BLaER1 treated with 17β-estradiol and CSF1 and Interleukin-3, amounts not matched to agents 10 nM and 100 nM (cell line): ENCODE measurements at regions not wholly inside any gene's neighbourhood (a gene's known extent, or its start where the extent isn't known, plus 50 kb on each side); places are given as distances from the start of the nearest gene placed in this dataset.

Experiments used
- H3K27ac ChIP-seq, 11 experiments: shearing (Covaris generic); formaldehyde crosslinking; 2 replicates each; pipeline ENCODE4 v1.8.1; 2022
- H3K27me3 ChIP-seq, 11 experiments: shearing (Covaris generic); formaldehyde crosslinking; 2 replicates each; pipeline ENCODE4 v1.8.1; 2022
- H3K36me3 ChIP-seq, 11 experiments: shearing (Covaris generic); formaldehyde crosslinking; 2 replicates each; pipeline ENCODE4 v1.8.1; 2022
- H3K4me1 ChIP-seq, 10 experiments: shearing (Covaris generic); formaldehyde crosslinking; 2 replicates each; pipeline ENCODE4 v1.8.1; 2022
- H3K4me2 ChIP-seq, 11 experiments: shearing (Covaris generic); formaldehyde crosslinking; 2 replicates each; pipeline ENCODE4 v1.8.1; 2022
- H3K4me3 ChIP-seq, 10 experiments: shearing (Covaris generic); formaldehyde crosslinking; 2 replicates each; pipeline ENCODE4 v1.8.1; 2022
- H3K9ac ChIP-seq, 11 experiments: shearing (Covaris generic); formaldehyde crosslinking; 2 replicates each; pipeline ENCODE4 v1.8.1; 2022
- H3K9me3 ChIP-seq, 11 experiments: shearing (Covaris generic); formaldehyde crosslinking; replicated peaks in 1 of 11; 2 replicates each; pipeline ENCODE4 v1.8.1; 2022
- H4K20me1 ChIP-seq, 11 experiments: shearing (Covaris generic); formaldehyde crosslinking; 2 replicates each; pipeline ENCODE4 v1.8.1; 2022
- Cebpa-rat ChIP-seq, 11 experiments: shearing (Covaris generic); IDR thresholded peaks; 2 replicates each; pipeline ENCODE4 v1.8.1; 2022

DNA sequence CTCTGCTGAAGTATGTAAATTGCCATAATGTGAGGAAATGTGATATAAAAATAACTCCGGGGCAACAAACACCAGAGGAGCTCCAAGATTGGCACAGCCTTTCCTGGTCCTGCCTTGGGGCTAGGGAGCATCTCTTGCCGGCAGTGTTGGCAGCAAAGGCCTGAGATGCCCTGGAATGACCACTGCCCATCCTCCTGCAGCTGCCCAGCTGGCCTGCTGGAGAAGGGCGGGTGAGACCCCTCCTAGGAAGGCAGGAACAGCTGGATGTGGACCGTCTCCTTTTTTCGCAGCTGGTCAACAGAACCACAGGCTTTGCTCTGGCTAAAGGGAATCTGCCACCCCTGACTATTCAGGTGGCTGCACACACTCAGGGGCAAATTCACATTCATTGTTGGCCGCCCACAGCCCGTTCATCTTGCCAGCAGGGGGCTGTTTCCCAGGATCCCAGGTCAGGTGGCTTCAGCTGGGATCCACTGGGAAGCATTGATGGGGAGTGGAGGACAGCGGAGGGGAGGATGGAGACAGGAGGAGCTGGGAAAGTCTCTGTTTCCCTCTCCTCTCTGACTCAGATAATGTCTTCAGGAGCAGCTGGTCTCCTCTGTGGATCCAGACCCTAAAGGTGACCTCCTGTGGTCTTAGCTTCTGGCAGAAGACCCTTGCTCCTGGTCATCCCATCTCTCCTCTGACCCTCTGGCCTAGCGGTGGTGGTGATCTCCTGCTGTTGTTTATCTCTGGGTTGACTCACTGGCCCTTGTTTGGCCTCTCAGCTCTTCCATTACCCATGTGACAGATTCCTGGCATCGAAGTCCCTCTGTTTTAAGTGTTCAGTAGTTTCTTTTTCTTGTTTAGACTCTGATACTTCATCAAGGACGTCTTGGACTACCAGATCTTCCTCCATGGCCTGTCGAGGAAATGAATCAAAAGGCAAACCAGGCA, 336.7 kb downstream of the DHX35 start:
- H3K4me1 ChIP-seq: peaks cover 0 to 7% (median 0%) of the 10 kb centered on the region in 10 experiments; a peak in 1 of 20 replicates
- no peak overlapping the region for H3K4me3 ChIP-seq
- H3K36me3 ChIP-seq: no peaks in the 10 kb centered on the region
- no peak for TF ChIP-seq Cebpa-rat (IDR thresholded peaks at IDR 0.05)
- no peaks in the 10 kb centered on the region for H3K9me3 ChIP-seq
- H3K4me2 ChIP-seq: no peak overlapping the region
- H3K27ac ChIP-seq: no peak overlapping the region
- H4K20me1 ChIP-seq: no peaks in the 10 kb centered on the region
- no peaks in the 10 kb centered on the region for H3K27me3 ChIP-seq
- H3K9ac ChIP-seq: no peak overlapping the region

DNA sequence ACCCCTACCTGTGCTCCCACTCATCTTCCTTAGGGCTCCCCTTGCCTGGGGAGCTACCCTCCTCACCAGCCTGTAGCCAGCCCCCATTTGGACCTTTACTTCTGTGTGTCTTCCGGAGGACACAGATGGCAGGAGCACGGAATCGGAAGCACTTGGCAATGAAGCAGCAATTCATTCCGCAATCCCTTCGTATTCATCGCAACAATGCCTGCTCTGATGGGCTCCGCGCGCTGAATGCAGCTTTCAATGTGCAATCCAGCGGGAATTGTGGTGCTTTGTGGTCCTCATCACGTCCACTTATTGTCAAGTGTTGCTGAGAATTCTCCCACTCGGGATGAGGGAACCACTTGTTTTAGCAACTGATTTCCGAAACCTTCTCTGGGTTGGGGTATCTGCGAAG, 336.0 kb downstream of the DHX35 start:
- no peaks in the 10 kb centered on the region for H3K9me3 ChIP-seq
- no peaks in the 10 kb centered on the region for H4K20me1 ChIP-seq
- H3K4me2 ChIP-seq: no peak overlapping the region
- H3K27me3 ChIP-seq: no peaks in the 10 kb centered on the region
- H3K4me3 ChIP-seq: no peak overlapping the region
- H3K36me3 ChIP-seq: no peaks in the 10 kb centered on the region
- H3K9ac ChIP-seq: no peak overlapping the region
- peaks cover 0 to 7% (median 0%) of the 10 kb centered on the region in 10 experiments; a peak in 1 of 20 replicates for H3K4me1 ChIP-seq
- TF ChIP-seq Cebpa-rat (IDR thresholded peaks at IDR 0.05): no peak
- no peak overlapping the region for H3K27ac ChIP-seq

- Histone ChIP-seq H3K9ac (no peak overlapping the region), H3K4me2 (no peak overlapping the region), H3K27ac (no peak overlapping the region), H3K9me3 (peaks cover 0 to 7% (median 0%) of the 10 kb centered on the region in 11 experiments; a peak in 1 of 22 replicates), H4K20me1 (no peaks in the 10 kb centered on the region), H3K4me1 (peaks cover 0 to 7% (median 0%) of the 10 kb centered on the region in 10 experiments; a peak in 1 of 20 replicates), H3K36me3 (no peaks in the 10 kb centered on the region), H3K27me3 (no peaks in the 10 kb centered on the region), H3K4me3 (no peak overlapping the region)
- TF ChIP-seq Cebpa-rat (IDR thresholded peaks at IDR 0.05): no peak
Measured at GRCh38 chr20:39295301-39295700, 333.2 kb downstream of the DHX35 start.

DNA sequence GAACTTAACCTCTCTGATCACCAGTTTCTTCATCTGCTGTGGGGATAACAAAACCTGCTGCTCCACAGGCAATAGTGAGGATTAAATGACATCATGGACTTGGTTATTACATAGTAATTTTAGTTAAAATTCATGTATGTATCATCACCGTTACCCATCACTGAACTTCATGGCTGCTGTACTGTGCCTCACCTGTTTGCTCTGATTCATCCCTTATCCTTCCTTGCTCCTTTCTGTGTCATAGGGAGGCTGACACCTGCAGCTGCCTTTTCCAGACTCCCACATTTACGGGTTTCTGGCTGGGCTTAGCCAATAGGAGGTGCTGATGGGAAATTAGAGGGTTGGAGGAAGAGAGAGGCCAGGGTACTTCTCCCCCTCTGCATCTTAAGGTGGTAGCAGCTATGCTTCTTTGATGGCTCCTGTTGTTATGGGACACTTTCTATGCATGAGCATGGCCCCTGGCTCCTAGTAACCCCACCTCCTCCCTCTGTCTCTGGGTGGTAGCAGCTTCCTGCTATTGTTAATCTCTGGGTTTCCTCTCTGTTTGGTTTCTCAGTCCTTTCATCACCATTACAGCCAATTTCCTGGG, 332.1 kb downstream of the DHX35 start:
- Histone ChIP-seq H3K4me2 (peak overlapping the region in 1 of 11 experiments; percentile 16; a peak in 1 of 22 replicates), H3K4me3 (no peak overlapping the region), H3K4me1 (peaks cover 0 to 13% (median 0%) of the 10 kb centered on the region in 10 experiments; a peak in 1 of 20 replicates), H3K36me3 (no peaks in the 10 kb centered on the region), H3K9me3 (peaks cover 0 to 7% (median 0%) of the 10 kb centered on the region in 11 experiments; a peak in 1 of 22 replicates), H3K27me3 (no peaks in the 10 kb centered on the region), H3K9ac (no peak overlapping the region), H4K20me1 (no peaks in the 10 kb centered on the region), H3K27ac (no peak overlapping the region)
- TF ChIP-seq Cebpa-rat (IDR thresholded peaks at IDR 0.05): no peak

- Histone ChIP-seq H4K20me1 (no peaks in the 10 kb centered on the region), H3K9ac (no peak overlapping the region), H3K27me3 (no peaks in the 10 kb centered on the region), H3K4me1 (peaks cover 0 to 16% (median 0%) of the 10 kb centered on the region in 10 experiments; a peak in 1 of 20 replicates), H3K4me2 (no peak overlapping the region), H3K36me3 (no peaks in the 10 kb centered on the region), H3K27ac (no peak overlapping the region), H3K4me3 (no peak overlapping the region), H3K9me3 (peaks cover 15 to 23% (median 16%) of the 10 kb centered on the region in 11 experiments)
- TF ChIP-seq Cebpa-rat (IDR thresholded peaks at IDR 0.05): no peak
Measured at GRCh38 chr20:39292193-39292736, 330.1 kb downstream of the DHX35 start.

DNA sequence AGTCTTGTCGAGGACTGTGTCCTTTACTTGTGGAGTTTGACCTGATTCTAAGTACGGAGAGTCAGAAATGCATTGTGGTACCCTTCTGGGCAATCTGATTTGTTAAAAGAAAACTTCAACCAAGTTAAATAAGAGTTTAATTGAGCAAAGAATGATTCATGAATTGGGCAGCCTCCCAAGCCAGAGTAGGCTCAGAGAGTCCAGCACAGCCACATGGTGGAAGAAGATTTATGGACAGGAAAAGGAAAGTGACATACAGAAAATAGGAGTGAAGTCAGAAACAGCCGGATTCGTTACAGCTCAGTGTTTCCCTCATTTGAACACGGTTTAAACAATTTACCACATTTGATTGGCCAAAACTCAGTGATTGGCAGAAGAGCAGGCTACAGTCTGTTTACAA, 329.2 kb downstream of the DHX35 start:
- TF ChIP-seq Cebpa-rat (IDR thresholded peaks at IDR 0.05): no peak
- peaks cover 0 to 16% (median 0%) of the 10 kb centered on the region in 10 experiments; a peak in 1 of 20 replicates for H3K4me1 ChIP-seq
- H3K36me3 ChIP-seq: no peaks in the 10 kb centered on the region
- H3K9me3 ChIP-seq: peaks cover 19 to 27% (median 20%) of the 10 kb centered on the region in 11 experiments
- no peak overlapping the region for H3K9ac ChIP-seq
- H3K27ac ChIP-seq: no peak overlapping the region
- no peak overlapping the region for H3K4me3 ChIP-seq
- H3K4me2 ChIP-seq: no peak overlapping the region
- H4K20me1 ChIP-seq: no peaks in the 10 kb centered on the region
- no peaks in the 10 kb centered on the region for H3K27me3 ChIP-seq

GRCh38 chr20:39290575-39290974, 328.4 kb downstream of the DHX35 start:
- Histone ChIP-seq H3K27me3 (no peaks in the 10 kb centered on the region), H3K36me3 (no peaks in the 10 kb centered on the region), H4K20me1 (no peaks in the 10 kb centered on the region), H3K4me3 (no peak overlapping the region), H3K9me3 (peaks cover 19 to 27% (median 20%) of the 10 kb centered on the region in 11 experiments), H3K4me2 (no peak overlapping the region), H3K9ac (no peak overlapping the region), H3K27ac (no peak overlapping the region), H3K4me1 (peaks cover 0 to 18% (median 0%) of the 10 kb centered on the region in 10 experiments; a peak in 1 of 20 replicates)
- no peak for TF ChIP-seq Cebpa-rat (IDR thresholded peaks at IDR 0.05)

GRCh38 chr20:39289831-39290230, 327.7 kb downstream of the DHX35 start:
- no peak overlapping the region for H3K4me3 ChIP-seq
- H3K9me3 ChIP-seq: peaks cover 19 to 27% (median 20%) of the 10 kb centered on the region in 11 experiments

GRCh38 chr20:39289316-39289715, 327.2 kb downstream of the DHX35 start:
- H3K27me3 ChIP-seq: no peaks in the 10 kb centered on the region
- H3K9me3 ChIP-seq: peaks cover 19 to 27% (median 20%) of the 10 kb centered on the region in 11 experiments
- H3K4me2 ChIP-seq: 0 out of 22 replicates have a peak overlapping the region, but pooled peaks of 1 of the 11 experiments have one; percentile 16
- no peak overlapping the region for H3K9ac ChIP-seq
- peaks cover 0 to 18% (median 0%) of the 10 kb centered on the region in 10 experiments; a peak in 1 of 20 replicates for H3K4me1 ChIP-seq
- no peaks in the 10 kb centered on the region for H3K36me3 ChIP-seq
- H3K27ac ChIP-seq: no peak overlapping the region; a peak in 1 of 22 replicates
- H3K4me3 ChIP-seq: no peak overlapping the region
- H4K20me1 ChIP-seq: no peaks in the 10 kb centered on the region
- no peak for TF ChIP-seq Cebpa-rat (IDR thresholded peaks at IDR 0.05)

More at GRCh38 chr20:39289831-39290230, 327.7 kb downstream of the DHX35 start:
- Histone ChIP-seq H4K20me1 (no peaks in the 10 kb centered on the region), H3K27ac (no peak overlapping the region; a peak in 1 of 22 replicates), H3K36me3 (no peaks in the 10 kb centered on the region), H3K4me2 (peak overlapping the region in 1 of 11 experiments; percentile 18; a peak in 1 of 22 replicates), H3K9ac (no peak overlapping the region), H3K27me3 (no peaks in the 10 kb centered on the region), H3K4me1 (peaks cover 0 to 20% (median 0%) of the 10 kb centered on the region in 10 experiments; a peak in 1 of 20 replicates)
- no peak for TF ChIP-seq Cebpa-rat (IDR thresholded peaks at IDR 0.05)
